Suppressor macrophage (primary cell): ENCODE measurements at regions not wholly inside any gene's neighbourhood (a gene's known extent, or its start where the extent isn't known, plus 50 kb on each side); places are given as distances from the start of the nearest gene placed in this dataset.
"Not testable (repeated sequence)": the region's sequence is repeated elsewhere in the genome, so short reads cannot be mapped to it uniquely, and the experiment has no call there.

Source experiments
- DNase-seq, 4 experiments: peaks; one replicate each; pipeline ENCODE4 v3.0.0-alpha.2; 2020 to 2022

GRCh38 chr4:187695531-187695930 is 300.0 kb upstream of the ZFP42 start:
- DNase-seq: not testable (repeated sequence)

- DNase-seq: no peak
Measured at GRCh38 chr4:187711586-187711985, 284.0 kb upstream of the ZFP42 start.

GRCh38 chr4:187714957-187715356 is 280.6 kb upstream of the ZFP42 start:
- DNase-seq: no peak

- no peak for DNase-seq
Measured at GRCh38 chr4:187715466-187715865, 280.1 kb upstream of the ZFP42 start.

GRCh38 chr4:187724456-187724855 is 271.1 kb upstream of the ZFP42 start:
- DNase-seq: no peak

- DNase-seq: no peak
Measured at GRCh38 chr4:187726485-187726884, 269.1 kb upstream of the ZFP42 start.

GRCh38 chr4:187732524-187732923 is 263.0 kb upstream of the ZFP42 start:
- DNase-seq: no peak

- no peak for DNase-seq
Measured at GRCh38 chr4:187739771-187740170, 255.8 kb upstream of the ZFP42 start.

GRCh38 chr4:187744911-187745310 is 250.7 kb upstream of the ZFP42 start:
- no peak for DNase-seq

- DNase-seq: not testable (repeated sequence)
Measured at GRCh38 chr4:187750652-187751051, 244.9 kb upstream of the ZFP42 start.

GRCh38 chr4:187767158-187767557 is 228.4 kb upstream of the ZFP42 start:
- DNase-seq: no peak

GRCh38 chr4:187767687-187768086 is 227.9 kb upstream of the ZFP42 start:
- DNase-seq: no peak

- no peak for DNase-seq
Measured at GRCh38 chr4:187770345-187770744, 225.2 kb upstream of the ZFP42 start.

GRCh38 chr4:187777954-187778353 is 217.6 kb upstream of the ZFP42 start:
- DNase-seq: no peak

GRCh38 chr4:187780070-187780469 is 215.5 kb upstream of the ZFP42 start:
- DNase-seq: no peak

GRCh38 chr4:187782286-187782824 is 213.2 kb upstream of the ZFP42 start:
- DNase-seq: no peak

GRCh38 chr4:187786190-187786589 is 209.4 kb upstream of the ZFP42 start:
- no peak for DNase-seq

- DNase-seq: no peak
Measured at GRCh38 chr4:187789078-187789477, 206.5 kb upstream of the ZFP42 start.

- DNase-seq: no peak
Measured at GRCh38 chr4:187795737-187796136, 199.8 kb upstream of the ZFP42 start.

- no peak for DNase-seq
Measured at GRCh38 chr4:187798385-187798784, 197.2 kb upstream of the ZFP42 start.

- DNase-seq: no peak
Measured at GRCh38 chr4:187799735-187800134, 195.8 kb upstream of the ZFP42 start.

- DNase-seq: no peak
Measured at GRCh38 chr4:187811591-187811990, 184.0 kb upstream of the ZFP42 start.

GRCh38 chr4:187814737-187815465 is 180.7 kb upstream of the ZFP42 start:
- peak in 3 of 4 experiments; percentile 1 to 9 (median 3) for DNase-seq

GRCh38 chr4:187826725-187827124 is 168.8 kb upstream of the ZFP42 start:
- DNase-seq: no peak

- no peak for DNase-seq
Measured at GRCh38 chr4:187827631-187828030, 167.9 kb upstream of the ZFP42 start.
